ENCODE measurements at regions not wholly inside any gene's neighbourhood (a gene's known extent, or its start where the extent isn't known, plus 50 kb on each side); places are given as distances from the start of the nearest gene placed in this dataset.

- Histone ChIP-seq H3K27me3 (replicated peaks; ENCODE audit: insufficient read depth) (no peaks in the 10 kb centered on the region), H3K4me3 (no peak overlapping the region), H3K4me1 (ENCODE audit: control insufficient read depth in 1 of 2, low read depth in 2 of 2) (no peaks in the 10 kb centered on the region), H3K9me3 (no peaks in the 10 kb centered on the region), H3K27ac (no peak overlapping the region), H3K36me3 (no peaks in the 10 kb centered on the region)
- ATAC-seq (ENCODE audit: insufficient number of reproducible peaks, low FRiP score, low read depth) = no peak
- no peak for DNase-seq (ENCODE audit: low spot score)
- no peak for TF ChIP-seq CTCF (IDR thresholded peaks at IDR 0.05)
Measured at GRCh38 chr4:30172416-30172815, 547.8 kb upstream of the PCDH7 start.

GRCh38 chr4:30181512-30181911 lies 538.7 kb upstream of the PCDH7 start:
- no peaks in the 10 kb centered on the region for H3K27me3 ChIP-seq (replicated peaks; ENCODE audit: insufficient read depth)
- no peaks in the 10 kb centered on the region for H3K4me1 ChIP-seq (ENCODE audit: control insufficient read depth in 1 of 2, low read depth in 2 of 2)
- H3K4me3 ChIP-seq = no peak overlapping the region
- TF ChIP-seq CTCF (IDR thresholded peaks at IDR 0.05) = no peak
- ATAC-seq (ENCODE audit: insufficient number of reproducible peaks, low FRiP score, low read depth) (no peak), DNase-seq (ENCODE audit: low spot score) (no peak)
- no peak overlapping the region for H3K27ac ChIP-seq
- H3K36me3 ChIP-seq = no peaks in the 10 kb centered on the region
- H3K9me3 ChIP-seq = no peaks in the 10 kb centered on the region

GRCh38 chr4:30181918-30182317 lies 538.3 kb upstream of the PCDH7 start:
- Histone ChIP-seq H3K27me3 (replicated peaks; ENCODE audit: insufficient read depth) (no peaks in the 10 kb centered on the region), H3K36me3 (no peaks in the 10 kb centered on the region), H3K4me3 (no peak overlapping the region), H3K27ac (no peak overlapping the region), H3K4me1 (ENCODE audit: control insufficient read depth in 1 of 2, low read depth in 2 of 2) (no peaks in the 10 kb centered on the region), H3K9me3 (no peaks in the 10 kb centered on the region)
- no peak for ATAC-seq (ENCODE audit: insufficient number of reproducible peaks, low FRiP score, low read depth)
- no peak for DNase-seq (ENCODE audit: low spot score)
- no peak for TF ChIP-seq CTCF (IDR thresholded peaks at IDR 0.05)

GRCh38 chr4:30182786-30183185 lies 537.4 kb upstream of the PCDH7 start:
- DNase-seq (ENCODE audit: low spot score) (no peak), ATAC-seq (ENCODE audit: insufficient number of reproducible peaks, low FRiP score, low read depth) (no peak)
- H3K27me3 ChIP-seq (replicated peaks; ENCODE audit: insufficient read depth) = no peaks in the 10 kb centered on the region
- no peaks in the 10 kb centered on the region for H3K36me3 ChIP-seq
- no peak for TF ChIP-seq CTCF (IDR thresholded peaks at IDR 0.05)
- no peaks in the 10 kb centered on the region for H3K9me3 ChIP-seq
- no peak overlapping the region for H3K4me3 ChIP-seq
- H3K27ac ChIP-seq = no peak overlapping the region
- H3K4me1 ChIP-seq (ENCODE audit: control insufficient read depth in 1 of 2, low read depth in 2 of 2) = no peaks in the 10 kb centered on the region

GRCh38 chr4:30191902-30192301 lies 528.3 kb upstream of the PCDH7 start:
- Histone ChIP-seq H3K27me3 (replicated peaks; ENCODE audit: insufficient read depth) (no peaks in the 10 kb centered on the region), H3K9me3 (no peaks in the 10 kb centered on the region), H3K4me3 (no peak overlapping the region), H3K36me3 (no peaks in the 10 kb centered on the region), H3K27ac (no peak overlapping the region), H3K4me1 (ENCODE audit: control insufficient read depth in 1 of 2, low read depth in 2 of 2) (no peaks in the 10 kb centered on the region)
- DNase-seq (ENCODE audit: low spot score) (no peak), ATAC-seq (ENCODE audit: insufficient number of reproducible peaks, low FRiP score, low read depth) (no peak)
- TF ChIP-seq CTCF (IDR thresholded peaks at IDR 0.05) = no peak

Measured in thoracic aorta (tissue), 2 donors.